HG02943 (cell line): ENCODE measurements at regions not wholly inside any gene's neighbourhood (a gene's known extent, or its start where the extent isn't known, plus 50 kb on each side); places are given as distances from the start of the nearest gene placed in this dataset.
"Not testable (repeated sequence)": the region's sequence is repeated elsewhere in the genome, so short reads cannot be mapped to it uniquely, and the experiment has no call there.

ENCODE experiments used
- ATAC-seq: cut with Tn5 transposase; IDR thresholded peaks from one replicate; pipeline ENCODE4 v1.9.1; 2021; ENCODE audit warnings: mild to moderate bottlenecking, low read depth, moderate library complexity; ENCODE audit not compliant: unreplicated experiment

DNA sequence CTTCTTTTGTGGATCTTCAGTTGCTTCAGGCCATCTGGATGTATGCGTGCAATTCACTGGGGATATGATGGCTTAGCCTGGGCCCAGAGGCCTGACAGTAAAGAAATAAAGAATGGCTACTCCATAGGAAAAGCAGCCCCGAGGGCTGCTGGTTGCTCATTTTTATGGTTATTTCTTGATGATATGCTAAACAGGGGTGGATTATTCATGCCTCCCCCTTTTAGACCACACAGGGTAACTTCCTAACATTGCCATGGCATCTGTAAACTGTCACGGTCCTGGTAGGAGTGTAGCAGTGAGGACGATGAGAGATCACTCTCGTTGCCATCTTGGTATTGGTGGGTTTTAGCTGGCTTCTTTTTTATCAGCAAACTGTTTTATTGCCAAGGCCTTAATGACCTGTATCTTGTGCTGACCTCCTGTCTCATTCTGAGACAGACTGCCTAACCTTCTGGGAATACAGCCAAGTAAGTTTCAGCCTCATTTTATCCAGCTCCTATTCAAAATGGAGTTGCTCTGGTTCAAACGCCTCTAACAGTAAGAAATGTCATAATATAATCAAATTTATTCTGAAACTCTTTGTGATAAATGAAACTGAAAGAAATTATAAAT, 60.5 kb downstream of the DSEL start:
- ATAC-seq: no peak

- no peak for ATAC-seq
Measured at GRCh38 chr18:67453901-67454300, 62.6 kb downstream of the DSEL start.

GRCh38 chr18:67451960-67452359, 64.6 kb downstream of the DSEL start:
- no peak for ATAC-seq

- ATAC-seq: not testable (repeated sequence)
Measured at GRCh38 chr18:67451101-67451500, 65.4 kb downstream of the DSEL start.

DNA sequence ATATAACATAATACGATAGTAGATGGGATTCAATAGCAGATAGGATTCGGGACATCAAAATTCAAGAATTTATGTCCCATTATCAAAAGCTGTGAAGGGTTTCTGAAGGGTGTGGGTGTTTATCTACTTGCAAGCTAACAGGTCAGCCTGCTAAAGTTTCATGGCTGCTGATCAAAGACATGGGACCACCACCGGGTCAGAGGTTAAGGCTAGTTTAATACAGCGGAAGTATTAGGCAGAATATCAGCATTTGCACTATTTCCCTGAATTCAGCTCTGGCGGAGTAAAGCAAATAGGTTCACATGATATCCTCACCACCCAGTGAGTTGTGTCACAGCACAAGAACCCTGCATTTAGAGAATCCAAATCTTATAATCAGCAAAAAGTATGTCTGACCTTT, 82.5 kb downstream of the DSEL start:
- no peak for ATAC-seq

DNA sequence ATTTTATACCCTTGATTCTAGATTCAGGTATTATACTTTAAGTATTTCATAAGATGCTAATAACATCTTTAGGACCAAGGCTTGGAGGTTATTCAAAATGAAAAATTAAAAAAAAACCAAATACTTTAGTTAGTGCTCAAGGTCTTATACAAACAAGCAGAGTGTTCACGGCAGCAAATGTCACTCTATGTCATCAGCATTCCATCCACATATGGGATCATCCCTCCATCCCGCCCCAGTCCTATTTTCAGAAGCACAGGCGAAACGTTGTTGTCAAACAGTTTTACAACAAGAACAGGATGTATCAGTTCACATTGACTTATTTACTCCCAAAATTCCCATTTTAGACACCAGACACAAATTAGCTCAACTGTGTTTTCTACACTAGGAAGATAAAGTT, 83.7 kb downstream of the DSEL start:
- ATAC-seq: no peak

GRCh38 chr18:67428805-67429204, 87.7 kb downstream of the DSEL start:
- ATAC-seq: no peak

DNA sequence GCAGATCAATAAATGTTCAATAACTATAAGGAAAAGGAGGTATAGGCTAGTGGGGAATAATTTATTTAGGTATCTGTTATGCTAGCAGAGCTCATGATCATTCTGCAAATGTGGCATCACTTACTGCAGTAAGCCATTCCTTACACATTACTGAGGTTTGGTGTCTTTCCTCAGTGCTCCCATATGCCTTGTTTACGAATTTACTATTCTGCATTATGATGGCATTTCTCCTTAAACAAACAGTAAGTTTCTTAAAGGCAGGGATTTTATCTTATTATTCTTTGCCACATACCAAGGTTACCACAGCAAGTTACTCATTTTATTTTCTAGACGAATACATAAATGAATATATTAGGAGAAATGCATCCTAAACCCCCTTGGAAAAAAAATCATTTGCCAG, 88.4 kb downstream of the DSEL start:
- ATAC-seq: no peak

GRCh38 chr18:67426486-67426885, 90.0 kb downstream of the DSEL start:
- no peak for ATAC-seq

DNA sequence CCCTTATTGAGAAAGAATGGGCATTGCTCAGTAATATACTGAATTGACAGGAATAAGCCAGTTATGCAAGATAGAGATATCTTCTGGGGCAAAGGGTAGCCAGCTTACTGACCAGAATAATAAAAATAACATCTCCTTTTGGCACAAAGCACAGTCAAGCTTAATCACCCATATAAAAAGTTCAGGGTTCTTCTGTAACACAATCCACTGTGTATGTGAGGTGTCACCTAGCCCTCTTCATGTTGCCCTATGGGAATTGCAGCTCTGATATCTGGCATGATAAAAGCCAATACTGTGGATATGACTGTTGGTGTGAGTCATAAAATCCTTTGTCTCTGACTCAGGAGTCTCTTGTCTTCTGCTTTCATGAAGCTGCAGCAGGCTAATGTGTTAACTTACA, 90.8 kb downstream of the DSEL start:
- ATAC-seq: no peak

DNA sequence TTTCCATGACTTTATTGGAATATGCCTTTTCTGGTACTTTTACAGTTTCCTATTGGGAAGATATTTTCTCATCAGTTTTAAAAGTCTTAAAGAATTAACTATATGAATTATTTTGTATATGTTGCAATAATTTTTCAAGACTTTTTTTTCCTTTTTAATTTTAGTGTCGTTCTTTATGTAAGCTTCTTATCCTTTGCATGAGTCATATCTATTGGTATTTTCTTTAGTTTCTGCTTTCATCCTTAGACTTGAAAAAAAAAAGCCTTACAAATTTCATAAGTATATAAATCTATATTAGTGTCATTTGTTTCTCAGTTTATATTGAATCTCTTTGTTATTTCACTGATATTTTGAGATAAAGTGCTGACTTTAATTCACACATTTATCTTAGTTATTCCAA, 94.9 kb downstream of the DSEL start:
- ATAC-seq: no peak

- ATAC-seq: peak; percentile 92
Measured at GRCh38 chr18:67417864-67418523, 98.5 kb downstream of the DSEL start.

- ATAC-seq: no peak
Measured at GRCh38 chr18:67411116-67411515, 105.4 kb downstream of the DSEL start.

DNA sequence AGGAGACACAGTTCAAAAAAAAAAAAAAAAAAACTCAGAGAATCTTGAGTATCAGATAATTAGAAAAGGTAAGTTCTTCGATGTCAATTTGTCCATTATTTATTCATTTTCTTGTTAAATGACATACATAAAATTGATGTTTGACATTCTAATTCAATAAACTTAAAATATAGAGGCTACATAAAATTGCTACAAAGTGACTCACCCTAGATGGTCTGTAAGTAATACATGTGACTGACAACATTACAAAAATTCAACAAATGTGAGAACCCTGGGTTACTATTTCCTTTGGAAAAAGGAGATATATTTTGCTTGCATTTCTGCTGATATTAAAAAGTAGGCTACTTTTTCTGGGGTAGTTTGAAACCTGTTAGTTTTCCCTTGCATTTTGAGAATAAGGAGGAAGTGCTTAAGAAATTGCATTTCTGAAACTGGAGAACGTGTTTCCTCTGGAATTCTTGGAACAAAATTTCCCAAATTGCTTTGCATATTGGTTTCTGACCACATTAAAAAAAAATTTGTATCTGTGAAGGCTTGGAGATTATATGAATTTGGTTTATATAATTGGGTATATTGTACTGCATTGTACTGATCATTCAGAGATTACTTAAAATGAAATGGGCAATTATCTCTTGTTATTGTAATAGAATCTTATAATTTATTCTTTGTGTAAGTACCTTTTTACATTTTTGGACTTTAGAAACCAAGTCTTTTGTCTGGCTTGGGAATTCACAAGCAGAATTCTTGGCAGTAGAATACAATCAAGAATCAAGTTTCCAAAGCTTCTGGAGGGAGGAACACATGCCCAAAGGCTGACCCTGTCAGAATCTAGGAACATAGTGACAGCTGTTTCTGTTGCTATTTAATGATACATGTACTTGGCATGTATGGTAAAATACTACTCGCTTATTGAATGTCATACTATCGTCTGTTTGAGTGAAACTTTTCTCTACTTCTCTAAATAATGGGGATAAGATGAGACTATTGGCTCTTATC, 106.1 kb downstream of the DSEL start:
- ATAC-seq: no peak

DNA sequence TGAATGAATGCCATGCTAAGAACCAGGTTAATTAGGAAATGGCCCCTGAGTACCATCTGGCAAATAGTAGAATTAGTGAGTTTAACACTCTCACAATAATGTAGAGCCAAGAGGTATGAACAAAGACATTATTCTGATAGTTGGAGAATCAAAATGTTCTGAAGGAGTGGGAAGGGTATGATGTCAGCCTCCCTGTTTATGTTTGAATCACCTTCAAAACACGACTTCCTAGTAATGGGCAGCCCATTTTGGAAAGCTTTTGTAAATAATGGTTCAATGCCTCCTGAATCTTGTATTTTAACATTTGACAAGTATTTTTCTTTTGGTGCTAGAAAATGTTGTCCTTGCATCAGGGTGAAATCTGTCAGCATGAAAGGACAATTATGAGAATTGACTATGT, 108.3 kb downstream of the DSEL start:
- no peak for ATAC-seq

DNA sequence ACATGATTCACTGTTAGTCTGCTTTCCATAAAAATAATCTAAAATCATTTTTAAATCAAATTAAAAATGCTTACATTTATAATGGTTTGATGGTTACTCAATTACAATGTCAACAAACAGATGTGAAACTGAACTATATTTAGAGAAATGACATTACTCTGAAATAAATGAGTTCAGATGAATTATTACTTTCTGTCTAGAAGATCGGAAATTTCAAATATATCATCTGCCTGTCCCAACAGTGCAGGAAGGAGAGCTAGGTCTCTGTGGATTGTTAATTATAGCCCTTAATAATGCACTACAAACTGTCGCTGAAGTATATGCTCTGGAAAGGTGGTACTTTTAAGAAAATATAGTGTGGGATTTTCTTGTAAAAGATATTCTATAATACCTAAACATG, 109.8 kb downstream of the DSEL start:
- ATAC-seq: no peak

DNA sequence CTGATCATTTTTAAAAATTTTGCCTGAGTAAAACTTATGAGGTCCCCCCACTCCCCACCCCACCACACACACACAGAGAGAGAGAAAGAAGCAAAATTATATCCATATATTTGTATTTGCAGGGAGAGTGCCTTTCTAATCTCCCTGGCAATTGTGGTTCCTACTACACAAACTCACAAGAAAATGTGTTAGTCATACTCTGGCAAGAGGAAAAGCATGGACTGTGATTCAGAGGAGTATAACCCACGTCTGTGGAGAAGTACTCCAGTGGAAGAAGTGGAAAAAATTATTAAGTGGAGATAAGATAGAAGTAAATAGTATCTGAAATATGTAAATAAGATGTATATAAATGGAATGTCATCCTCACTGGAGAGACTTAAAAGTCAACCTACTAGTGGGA, 114.0 kb downstream of the DSEL start:
- ATAC-seq: no peak

DNA sequence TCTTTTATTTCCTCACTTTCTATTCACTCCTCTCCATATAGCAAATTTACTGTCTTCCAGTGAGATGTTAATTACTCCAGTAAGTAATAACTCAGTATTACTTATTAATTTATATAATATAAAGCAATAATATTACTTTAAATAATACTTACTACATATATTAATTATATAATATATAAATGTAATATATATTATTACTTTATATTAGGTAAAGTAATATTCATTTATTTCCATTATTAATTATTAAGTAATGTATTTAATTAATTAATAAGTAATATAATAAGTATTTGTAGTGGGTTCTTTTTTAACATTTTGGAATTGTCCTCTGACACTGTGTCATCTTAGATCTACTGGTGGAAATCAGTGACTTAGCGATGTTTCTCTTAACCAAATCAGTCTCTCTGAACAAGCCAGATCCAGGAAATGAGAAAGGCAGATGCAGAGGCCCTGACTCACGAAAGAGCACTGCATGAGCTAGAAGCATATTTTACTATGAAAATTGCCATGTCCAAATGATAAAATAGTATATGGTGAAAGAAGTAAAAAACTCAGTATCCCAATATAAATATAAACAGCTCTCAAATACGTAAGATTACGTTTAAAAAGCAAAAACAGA, 115.9 kb downstream of the DSEL start:
- ATAC-seq: no peak

DNA sequence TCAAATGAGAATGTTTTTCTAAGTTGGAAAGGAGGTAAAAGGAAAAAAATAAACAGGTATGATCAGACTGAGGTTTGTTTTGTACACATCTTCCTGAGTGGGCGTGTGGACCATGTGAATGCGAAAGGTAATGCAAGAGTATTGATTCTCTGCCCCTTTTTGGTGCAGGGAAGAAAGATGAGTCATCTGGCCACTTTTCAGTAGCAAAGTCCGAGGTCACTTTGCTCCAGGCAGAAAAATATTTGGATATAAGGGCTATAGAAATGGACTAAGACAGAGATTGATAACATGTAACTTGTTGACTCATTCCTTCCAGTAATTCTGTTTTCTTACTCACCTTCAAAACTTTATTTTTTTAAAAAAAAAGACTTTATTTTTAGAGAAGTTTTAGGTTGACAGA, 130.5 kb downstream of the DSEL start:
- ATAC-seq: no peak

GRCh38 chr18:67385455-67385854, 131.1 kb downstream of the DSEL start:
- no peak for ATAC-seq

DNA sequence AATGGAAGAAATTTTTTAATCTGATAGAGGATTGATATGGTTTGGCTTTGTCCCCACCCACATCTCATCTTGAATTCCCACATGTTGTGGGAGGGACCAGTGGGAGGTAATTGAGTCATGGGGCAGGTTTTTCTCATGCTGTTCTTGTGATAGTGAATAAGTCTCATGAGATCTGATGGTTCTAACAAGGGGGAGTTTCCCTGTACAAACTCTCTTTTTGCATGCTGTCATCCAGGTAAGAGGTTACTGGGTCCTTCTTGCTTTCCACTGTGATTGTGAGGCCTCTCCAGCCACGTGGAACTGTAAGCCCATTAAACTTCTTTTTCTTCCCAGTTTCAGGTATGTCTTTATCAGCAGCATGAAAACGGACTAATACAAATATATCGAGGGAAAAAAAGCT, 132.5 kb downstream of the DSEL start:
- ATAC-seq: not testable (repeated sequence)
